ENCODE measurements at regions not wholly inside any gene's neighbourhood (a gene's known extent, or its start where the extent isn't known, plus 50 kb on each side); places are given as distances from the start of the nearest gene placed in this dataset.
"Not testable (repeated sequence)": the region's sequence is repeated elsewhere in the genome, so short reads cannot be mapped to it uniquely, and the experiment has no call there.

DNA sequence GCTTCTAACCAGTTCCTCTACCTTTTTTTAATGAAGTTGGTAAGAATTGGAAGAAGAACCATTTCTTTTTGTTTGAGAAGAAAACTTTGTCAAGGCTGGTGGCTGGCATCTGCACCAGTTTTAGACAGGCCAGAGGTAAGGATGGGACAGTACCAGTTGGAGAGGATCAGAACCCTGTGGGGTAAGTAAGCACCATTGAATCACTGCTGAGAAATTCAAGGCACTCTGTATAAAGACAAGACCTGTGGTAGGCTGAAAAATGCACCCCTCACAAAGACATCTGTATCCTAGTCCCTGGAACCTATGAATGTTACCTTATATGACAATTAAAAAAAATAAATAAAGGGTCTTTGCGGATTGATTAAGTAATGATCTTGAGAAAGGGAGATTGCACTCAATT, 166.7 kb upstream of the NRP1 start:
- no peak for DNase-seq (ENCODE audit: low read depth)

DNA sequence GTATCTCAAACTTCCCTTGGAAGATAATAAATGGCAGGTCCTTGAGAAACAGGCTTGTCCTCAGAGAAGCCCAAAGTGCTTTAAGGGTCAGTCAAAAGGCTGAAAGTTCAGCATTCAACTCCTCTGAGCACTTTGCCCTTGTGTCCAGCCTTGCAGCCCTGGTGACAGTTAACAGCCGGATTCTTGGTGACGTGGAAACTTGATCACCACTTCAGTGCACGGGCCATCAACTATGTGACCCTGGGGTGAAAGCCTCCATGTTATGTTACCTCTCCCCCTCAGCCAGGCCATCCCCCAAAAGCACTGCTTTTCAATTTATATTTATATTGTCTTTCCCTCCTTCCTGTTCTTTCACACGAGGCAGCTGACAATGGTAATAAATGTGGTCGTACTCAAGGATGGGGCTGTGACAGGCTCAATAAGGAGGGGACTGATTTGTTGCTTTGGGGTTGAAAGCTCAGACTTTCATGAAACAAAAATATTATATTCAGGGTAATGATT, 164.0 kb upstream of the NRP1 start:
- no peak for DNase-seq (ENCODE audit: low read depth)

GRCh38 chr10:33497338-33497737, 162.9 kb upstream of the NRP1 start:
- DNase-seq (ENCODE audit: low read depth) = no peak

DNA sequence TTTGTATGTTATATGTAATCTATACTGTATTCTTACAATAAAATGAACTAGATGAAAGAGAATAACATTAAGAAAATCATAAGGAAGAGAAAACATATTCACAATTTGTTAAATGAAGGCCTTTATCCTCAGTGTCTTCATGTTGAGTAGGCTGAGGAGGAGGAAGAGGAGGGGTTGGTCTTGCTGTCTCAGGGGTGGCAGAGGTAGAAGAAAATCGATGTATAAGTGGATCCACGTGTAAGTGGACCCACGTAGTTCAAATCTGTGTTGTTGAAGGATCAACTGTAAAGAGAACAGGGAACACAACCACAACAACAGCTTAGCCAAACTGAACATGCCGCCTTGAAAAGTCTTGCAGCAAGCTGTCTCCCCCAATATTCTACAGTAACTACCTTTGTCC, 161.6 kb upstream of the NRP1 start:
- DNase-seq (ENCODE audit: low read depth) = no peak

GRCh38 chr10:33494694-33495265, 160.3 kb upstream of the NRP1 start:
- no peak for DNase-seq (ENCODE audit: low read depth)

DNA sequence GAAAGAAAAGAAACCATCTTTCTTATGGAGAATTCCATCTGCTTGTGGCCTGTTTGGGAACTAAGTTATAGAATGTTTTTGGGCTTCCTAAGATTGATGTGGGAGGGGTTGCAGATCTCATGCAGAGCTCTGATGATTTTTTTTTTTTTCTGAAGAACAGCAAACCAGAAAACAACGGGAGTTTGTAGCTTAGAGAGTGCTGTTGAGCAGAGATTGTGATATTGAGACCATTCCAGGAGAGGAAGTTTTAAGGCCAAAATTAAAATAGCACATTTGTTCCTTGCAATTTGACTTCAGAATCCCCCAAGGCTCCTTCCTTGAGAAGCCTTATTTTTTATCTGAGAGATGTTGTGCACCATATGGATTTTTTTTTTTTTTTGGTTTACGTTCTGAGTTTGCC, 159.5 kb upstream of the NRP1 start:
- no peak for DNase-seq (ENCODE audit: low read depth)

DNA sequence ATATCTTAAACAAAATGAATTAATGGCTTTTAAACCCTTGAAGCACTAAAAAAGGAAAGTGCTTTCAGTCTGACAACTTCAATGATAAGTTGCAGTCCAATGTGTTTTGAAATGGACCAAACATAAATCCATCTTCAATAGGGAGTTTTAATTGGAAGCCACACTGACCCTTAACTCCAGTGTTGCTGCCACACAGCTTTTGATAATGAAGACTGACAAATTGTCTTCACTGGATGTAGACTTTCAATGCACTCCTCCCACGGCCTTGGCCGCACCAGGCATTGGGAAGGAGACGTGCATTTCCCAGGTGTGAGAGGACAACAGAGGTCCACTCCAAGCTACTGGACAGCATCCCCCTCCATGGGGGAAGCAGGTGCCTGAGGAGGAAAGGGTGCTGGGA, 159.0 kb upstream of the NRP1 start:
- no peak for DNase-seq (ENCODE audit: low read depth)

GRCh38 chr10:33492701-33493345, 158.4 kb upstream of the NRP1 start:
- DNase-seq (ENCODE audit: low read depth) = no peak

DNA sequence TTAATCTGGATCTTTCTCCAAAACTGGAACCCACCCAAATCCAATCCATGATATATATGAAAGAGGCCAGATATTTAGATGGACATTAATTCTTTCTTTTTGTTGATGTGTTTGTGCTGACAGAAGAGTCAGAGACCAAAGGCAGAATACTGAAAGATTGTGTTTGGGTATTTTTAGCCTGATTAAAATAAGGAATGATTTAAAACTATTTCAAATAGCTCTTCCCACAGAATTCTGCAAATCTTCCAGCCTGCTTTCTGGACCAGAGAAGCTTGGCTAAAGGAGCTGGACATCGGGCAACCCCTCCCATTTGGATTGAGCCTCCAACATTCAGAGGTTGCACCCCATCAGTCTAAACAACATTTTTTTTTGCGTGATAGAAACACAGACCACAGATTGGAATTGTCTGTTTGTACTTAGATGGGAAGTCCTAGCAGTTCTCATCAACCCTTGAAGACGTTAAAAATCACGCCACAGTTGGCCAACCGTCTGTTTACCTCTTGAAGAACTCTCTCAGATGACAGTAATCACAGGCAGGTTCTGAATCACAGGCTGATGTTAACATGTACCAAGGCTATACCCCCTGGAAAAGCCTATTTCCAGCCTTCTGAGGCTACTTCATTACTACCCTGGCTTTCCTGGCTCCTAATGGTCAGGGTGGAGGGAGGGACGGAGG, 155.2 kb upstream of the NRP1 start:
- no peak for DNase-seq (ENCODE audit: low read depth)

GRCh38 chr10:33487014-33487776, 152.7 kb upstream of the NRP1 start:
- peak; percentile 14 for DNase-seq (ENCODE audit: low read depth)

DNA sequence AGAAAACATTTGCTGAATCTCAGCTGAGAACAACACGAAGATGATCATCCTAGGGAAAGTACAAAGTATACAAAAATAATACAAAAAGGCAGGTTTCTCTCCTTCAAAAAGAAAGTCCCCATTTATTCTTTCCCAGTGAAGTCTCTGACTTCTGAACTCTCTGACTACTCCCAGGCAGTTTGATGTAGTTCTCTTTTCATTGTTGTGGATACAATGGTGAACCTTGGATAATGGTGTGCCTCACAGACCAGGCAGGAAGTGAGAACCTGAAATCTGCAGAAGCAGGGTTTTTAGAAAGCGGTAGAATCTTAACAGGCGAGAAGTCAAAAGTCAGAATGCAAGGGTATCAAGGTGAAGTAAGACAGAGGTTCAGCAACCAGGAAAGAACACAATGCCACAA, 150.8 kb upstream of the NRP1 start:
- DNase-seq (ENCODE audit: low read depth) = no peak

DNA sequence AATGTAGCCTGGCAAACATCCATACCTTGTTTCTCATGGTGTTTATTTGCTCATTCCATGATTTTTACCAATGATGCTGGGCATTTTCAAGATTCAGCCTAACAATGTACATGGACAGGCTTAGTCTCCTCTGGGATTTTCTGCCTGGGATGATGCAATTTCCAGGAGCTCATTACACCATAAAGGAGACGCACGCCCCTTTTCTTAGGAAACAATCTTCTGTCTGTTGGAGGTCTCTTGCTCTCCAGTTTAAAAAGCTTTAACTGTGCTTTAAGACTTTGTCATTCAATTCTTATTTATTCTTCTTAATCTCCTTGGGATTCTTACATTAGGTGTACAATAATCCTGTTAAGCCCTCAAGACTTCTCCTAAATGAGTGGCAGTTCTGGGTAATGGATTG, 150.3 kb upstream of the NRP1 start:
- DNase-seq (ENCODE audit: low read depth) = peak; percentile 16

DNA sequence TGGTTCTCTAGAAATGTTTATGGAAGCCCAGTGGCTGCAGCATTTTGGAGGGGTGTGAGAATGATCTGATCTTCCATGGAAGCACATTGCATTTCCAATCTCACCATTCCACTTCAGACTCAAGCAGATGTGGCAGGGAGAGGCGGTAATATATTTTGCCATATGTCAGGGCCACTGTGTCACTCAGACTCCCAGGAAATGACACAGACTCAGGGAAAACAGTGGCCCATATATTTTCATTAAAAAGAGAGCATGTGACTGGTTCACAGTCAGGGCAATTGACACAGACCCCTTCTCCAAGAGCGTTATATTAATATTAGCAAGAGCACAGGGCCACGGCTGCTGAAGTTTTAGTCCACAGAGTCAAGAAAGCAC, 149.3 kb upstream of the NRP1 start:
- no peak for DNase-seq (ENCODE audit: low read depth)

DNA sequence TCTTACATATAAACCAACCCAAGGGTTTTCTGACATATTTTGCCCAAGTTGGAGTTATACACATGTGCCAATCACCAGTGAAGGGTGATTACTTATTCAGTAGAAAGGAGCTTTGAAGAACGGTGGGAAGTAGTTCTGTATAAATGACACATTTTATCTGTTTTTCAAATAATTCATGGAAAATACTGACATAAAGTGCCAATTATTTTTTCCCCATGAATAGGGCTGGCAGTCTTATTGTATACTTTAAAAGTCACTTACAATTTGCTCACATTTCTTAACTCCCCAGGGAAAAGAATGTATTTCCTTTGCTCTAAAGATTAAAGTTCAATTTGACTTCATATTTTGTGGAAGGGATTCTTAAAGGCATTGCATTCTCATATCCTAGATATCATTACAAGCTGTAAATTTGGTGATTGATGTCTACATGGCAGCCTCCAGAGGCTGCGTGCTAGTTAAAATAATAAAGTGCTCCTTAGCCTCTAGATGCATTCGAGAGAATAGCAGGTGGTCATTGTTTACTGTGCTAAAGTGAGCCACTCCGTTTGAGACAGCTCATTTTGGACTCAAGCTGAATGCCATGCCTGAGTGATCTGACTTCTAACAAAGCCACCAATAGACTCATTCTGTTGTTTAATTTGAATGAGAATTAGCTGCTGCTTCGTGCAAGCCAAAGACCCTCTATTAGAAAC, 148.8 kb upstream of the NRP1 start:
- DNase-seq (ENCODE audit: low read depth) = no peak

DNA sequence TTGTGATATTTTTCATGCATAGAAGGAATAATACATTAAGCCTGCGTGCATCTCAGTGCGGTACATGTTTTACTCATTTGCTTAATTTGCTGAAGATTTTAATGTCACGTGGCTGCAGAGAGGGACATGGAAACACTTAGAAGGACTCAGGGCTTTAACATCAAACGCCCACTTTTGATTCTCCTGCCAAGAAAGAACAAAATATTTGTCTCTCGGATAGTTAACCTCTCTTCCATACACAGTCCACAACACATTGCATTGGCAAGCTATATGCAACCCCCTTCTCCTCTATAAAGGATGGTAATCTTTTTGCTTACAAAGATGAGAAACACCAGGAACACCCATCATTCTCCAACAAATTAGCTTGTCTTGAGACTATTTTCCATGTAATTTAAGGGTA, 148.0 kb upstream of the NRP1 start:
- no peak for DNase-seq (ENCODE audit: low read depth)

DNA sequence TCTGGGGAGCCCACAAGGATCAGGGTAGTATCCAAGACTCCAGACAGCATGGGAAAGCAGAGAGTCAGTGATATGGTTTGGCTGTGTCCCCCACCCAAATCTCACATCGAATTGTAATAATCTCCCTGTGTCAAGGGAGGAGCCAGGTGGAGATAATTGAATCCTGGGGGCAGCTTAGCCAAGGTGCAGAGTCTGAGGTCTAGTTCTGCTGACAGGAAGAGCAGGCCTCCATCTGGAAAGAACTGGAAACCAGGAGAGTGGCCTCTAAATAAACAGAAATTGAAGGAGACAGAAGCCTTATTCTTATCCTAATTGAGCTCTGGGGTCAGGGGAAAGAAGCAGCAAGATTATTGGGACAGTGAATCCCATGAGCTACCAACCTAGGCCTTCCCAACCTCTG, 146.7 kb upstream of the NRP1 start:
- no peak for DNase-seq (ENCODE audit: low read depth)

- not testable (repeated sequence) for DNase-seq (ENCODE audit: low read depth)
Observed at GRCh38 chr10:33480417-33480816, 145.9 kb upstream of the NRP1 start.

DNA sequence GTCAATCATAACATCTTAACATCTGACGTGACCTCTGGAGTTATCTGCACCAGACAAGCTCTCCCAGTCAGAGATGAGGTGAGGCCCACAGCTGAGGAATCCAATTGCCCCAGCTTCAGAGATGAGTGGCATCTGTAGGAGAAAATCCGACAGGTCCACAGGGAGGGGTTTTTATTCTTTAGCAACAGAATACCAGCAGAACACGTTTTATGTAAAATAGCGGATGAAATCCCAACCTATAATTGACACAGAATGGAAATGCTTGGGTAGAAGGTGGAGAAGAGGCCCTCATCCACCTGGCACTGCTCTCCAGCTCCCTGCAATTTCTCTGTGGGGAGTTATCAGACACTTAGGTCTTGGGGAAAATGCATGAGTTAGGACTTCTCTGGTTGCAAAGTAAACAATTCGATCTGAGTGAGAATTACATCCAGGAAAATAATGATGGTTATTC, 144.2 kb upstream of the NRP1 start:
- no peak for DNase-seq (ENCODE audit: low read depth)

DNA sequence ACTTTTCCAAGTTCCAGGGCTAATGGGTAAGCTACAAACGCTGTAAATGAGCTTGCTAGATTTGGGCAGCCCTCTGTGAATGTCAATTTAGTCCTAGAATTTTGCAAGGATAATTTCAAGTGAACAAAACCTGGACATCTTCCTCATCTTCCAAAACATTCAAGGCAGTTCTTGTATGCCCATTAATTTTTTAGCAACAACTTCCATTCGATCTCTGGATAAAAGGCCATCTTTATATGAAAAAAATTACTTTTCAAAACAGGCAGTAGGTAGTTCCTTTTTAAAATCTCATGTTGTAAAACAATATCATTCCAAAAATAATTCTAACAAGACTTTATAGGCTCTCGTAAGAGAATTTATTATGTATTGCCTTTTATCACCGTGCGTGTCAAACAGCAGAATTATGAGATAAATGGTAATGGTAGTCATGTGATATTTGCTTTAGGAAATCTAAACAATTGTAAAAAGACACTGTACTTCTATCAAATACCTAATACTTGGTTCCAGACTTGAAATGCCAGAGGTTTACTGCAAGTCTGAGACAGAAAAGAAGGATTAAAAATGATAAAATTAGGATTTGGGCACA, 143.7 kb upstream of the NRP1 start:
- no peak for DNase-seq (ENCODE audit: low read depth)

GRCh38 chr10:33477291-33478088, 143.0 kb upstream of the NRP1 start:
- no peak for DNase-seq (ENCODE audit: low read depth)

- no peak for DNase-seq (ENCODE audit: low read depth)
Observed at GRCh38 chr10:33476757-33477273, 142.3 kb upstream of the NRP1 start.
